Thyroid gland (tissue), 4 donors: ENCODE measurements at regions not wholly inside any gene's neighbourhood (a gene's known extent, or its start where the extent isn't known, plus 50 kb on each side); places are given as distances from the start of the nearest gene placed in this dataset.

Source experiments
- CTCF ChIP-seq, 6 experiments: fragments of 200-600 bp in 3 of 6; fragments of 450-650 bp in 3 of 6; sonication (generic) in 3 of 6; IDR thresholded peaks; one replicate each; pipeline ENCODE4 v1.5.1; 2016 to 2019; ENCODE audit warnings: antibody characterized with exemption in 6 of 6, mild to moderate bottlenecking in 2 of 6, inconsistent platforms in 1 of 6, moderate library complexity in 1 of 6
- POLR2A ChIP-seq, 2 donors: fragments of 450-650 bp; IDR thresholded peaks; one replicate each; pipeline ENCODE4 v1.6.1; 2017; ENCODE audit warnings: antibody characterized with exemption in 2 of 2, mild to moderate bottlenecking in 2 of 2, moderate library complexity in 1 of 2

DNA sequence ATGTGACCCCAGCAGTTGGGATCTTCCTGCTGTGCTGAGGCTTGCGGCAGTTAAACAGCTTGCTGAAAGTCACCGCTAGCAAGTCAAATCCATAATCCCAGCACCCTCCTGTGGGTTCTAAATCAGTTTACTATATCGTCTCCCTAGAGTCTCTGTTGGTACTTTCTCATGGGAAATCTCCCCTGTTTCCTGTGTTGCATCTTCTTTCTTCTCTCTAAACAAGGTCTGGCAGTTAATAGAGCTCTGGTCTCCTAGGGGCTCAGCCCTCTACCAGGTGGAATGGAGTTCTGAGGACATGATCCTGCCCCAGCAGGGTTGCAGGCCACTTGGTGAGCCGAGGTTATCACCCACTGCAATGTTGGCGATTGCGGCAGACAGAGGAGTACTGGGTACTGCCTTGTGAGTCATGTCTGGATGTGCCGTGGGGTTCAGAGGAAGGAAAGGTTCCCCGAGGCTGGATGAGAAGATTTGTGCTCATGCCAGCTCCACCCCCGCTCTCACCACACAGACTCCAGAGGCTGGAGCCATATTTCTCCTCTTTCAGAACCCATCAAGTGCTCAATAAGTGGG, 59.4 kb upstream of the SIX2 start:
- TF ChIP-seq CTCF (IDR thresholded peaks at IDR 0.05) = no peak
- no peak for TF ChIP-seq POLR2A (IDR thresholded peaks at IDR 0.05)
